CD4-positive, alpha-beta T cell (primary cell): ENCODE measurements at regions not wholly inside any gene's neighbourhood (a gene's known extent, or its start where the extent isn't known, plus 50 kb on each side); places are given as distances from the start of the nearest gene placed in this dataset.

ENCODE experiments used
- ATAC-seq: fragments of 200-7000 bp; cut with Tn5 transposase; one replicate; pipeline ENCODE4 v1.10.0; 2022; ENCODE audit warnings: mild to moderate bottlenecking; ENCODE audit not compliant: poor library complexity
- CTCF ChIA-PET: fragments of 350-600 bp; sonication (Branson Sonifier 250); formaldehyde crosslinking; loops from one replicate; lab custom pipeline; 2021; ENCODE audit warnings: antibody characterized with exemption, inconsistent platforms; lab: Charles Lee
- POLR2A ChIA-PET: fragments of 350-600 bp; sonication (Branson Sonifier 250); formaldehyde crosslinking; loops from one replicate; lab custom pipeline; 2021; ENCODE audit warnings: antibody characterized with exemption, inconsistent platforms; lab: Charles Lee
- DNase-seq, 14 experiments: peaks; one replicate each; pipeline ENCODE4 v3.0.0-alpha.2; 2013 to 2020; ENCODE audit warnings: mixed read lengths in 2 of 14
- H3K27ac ChIP-seq, 2 donors: one replicate each; pipeline versions ENCODE4 v1.5.1 to v1.7.0; 2013; ENCODE audit warnings: low read length in 2 of 2, low read depth in 1 of 2, mild to moderate bottlenecking in 1 of 2
- H3K27me3 ChIP-seq, 2 experiments: 1 replicate in 1 of 2; 2 replicates in 1 of 2; pipeline versions ENCODE4 v1.6.1 to v1.7.0; 2013; ENCODE audit warnings: low read length in 2 of 2, control low read depth in 1 of 2, mild to moderate bottlenecking in 1 of 2, moderate library complexity in 1 of 2; ENCODE audit not compliant: insufficient read depth in 2 of 2, control insufficient read depth in 1 of 2
- H3K36me3 ChIP-seq: one replicate; pipeline ENCODE4 v1.6.1; 2013; ENCODE audit warnings: low read length, control low read depth; ENCODE audit not compliant: insufficient read depth
- H3K4me1 ChIP-seq: one replicate; pipeline ENCODE4 v1.6.1; 2013; ENCODE audit warnings: low read length, control low read depth; ENCODE audit not compliant: insufficient read depth
- H3K4me3 ChIP-seq: one replicate; pipeline ENCODE4 v1.5.1; 2013; ENCODE audit warnings: mild to moderate bottlenecking, low read length, moderate library complexity
- H3K9me3 ChIP-seq, 2 experiments: 1 replicate in 1 of 2; 2 replicates in 1 of 2; pipeline versions ENCODE4 v1.6.1 to v1.7.0; 2013; ENCODE audit warnings: low read length in 2 of 2, mild to moderate bottlenecking in 2 of 2, control low read depth in 1 of 2, moderate library complexity in 1 of 2; ENCODE audit not compliant: control insufficient read depth in 1 of 2, insufficient read depth in 1 of 2
- H3K27ac Mint-ChIP-seq: one replicate; pipeline ENCODE4 v1.8.0; 2020; ENCODE audit warnings: mixed read lengths
- H3K27me3 Mint-ChIP-seq: one replicate; pipeline ENCODE4 v1.8.0; 2021; ENCODE audit warnings: mixed read lengths
- H3K36me3 Mint-ChIP-seq: one replicate; pipeline ENCODE4 v1.8.0; 2021; ENCODE audit warnings: low read depth, mixed read lengths
- H3K4me1 Mint-ChIP-seq: one replicate; pipeline ENCODE4 v1.8.0; 2021; ENCODE audit warnings: low read depth, mixed read lengths
- H3K4me3 Mint-ChIP-seq: one replicate; pipeline ENCODE4 v1.8.0; 2020; ENCODE audit warnings: mild to moderate bottlenecking, mixed read lengths
- H3K9me3 Mint-ChIP-seq: one replicate; pipeline ENCODE4 v1.8.0; 2020; ENCODE audit warnings: mixed read lengths
- CTCF ChIP-seq: fragments of 200-600 bp; IDR thresholded peaks from one replicate; pipeline ENCODE4 v1.8.0; 2022; ENCODE audit warnings: antibody characterized with exemption, mild to moderate bottlenecking
- intact Hi-C, 2 experiments: fragments of 100-400 bp; cut with DNase I in 1 of 2; cut with micrococcal nuclease in 1 of 2; formaldehyde crosslinking; loops; one replicate each; pipeline versions ENCODE4 v1.15.1 to v1.9.0; 2023 to 2025; cut with DNase I, micrococcal nuclease

- Mint-ChIP-seq H3K4me1 (no peaks in the 10 kb centered on the region), H3K27me3 (no peaks in the 10 kb centered on the region), H3K4me3 (no peak overlapping the region), H3K36me3 (no peaks in the 10 kb centered on the region), H3K27ac (no peak overlapping the region), H3K9me3 (no peaks in the 10 kb centered on the region)
- intact Hi-C loops, result no loop called here
- no peak overlapping the region for H3K4me3 ChIP-seq
- no peak for TF ChIP-seq CTCF
- H3K27me3 ChIP-seq, result no peaks in the 10 kb centered on the region
- H3K27ac ChIP-seq, result no peak overlapping the region
- H3K36me3 ChIP-seq, result no peaks in the 10 kb centered on the region
- H3K4me1 ChIP-seq, result no peaks in the 10 kb centered on the region
- ATAC-seq (no peak), DNase-seq (no peak)
- CTCF ChIA-PET, result interaction anchor here (0.6 kb wide), 1 partner anchor 325 kb away, joined by 4 read pairs; no protein-coding TSS in a partner anchor
- H3K9me3 ChIP-seq, result no peaks in the 10 kb centered on the region
- POLR2A ChIA-PET, result no interaction called here
Measured at GRCh38 chr6:113011801-113012200, 664.7 kb downstream of the RFPL4B start.

- Histone ChIP-seq H3K36me3 (no peaks in the 10 kb centered on the region), H3K9me3 (no peaks in the 10 kb centered on the region), H3K27me3 (no peaks in the 10 kb centered on the region), H3K4me1 (no peaks in the 10 kb centered on the region), H3K27ac (no peak overlapping the region), H3K4me3 (no peak overlapping the region)
- ChIA-PET CTCF (no interaction called here), POLR2A (no interaction called here)
- no peaks in the 10 kb centered on the region for H3K4me1 Mint-ChIP-seq
- no peak overlapping the region for H3K4me3 Mint-ChIP-seq
- H3K27ac Mint-ChIP-seq, result no peak overlapping the region
- ATAC-seq (no peak), DNase-seq (no peak)
- no peak for TF ChIP-seq CTCF
- no peaks in the 10 kb centered on the region for H3K36me3 Mint-ChIP-seq
- H3K27me3 Mint-ChIP-seq, result no peaks in the 10 kb centered on the region
- no peaks in the 10 kb centered on the region for H3K9me3 Mint-ChIP-seq
- intact Hi-C loops, result no loop called here
Measured at GRCh38 chr6:113015249-113015648, 668.1 kb downstream of the RFPL4B start.

- intact Hi-C loops, result no loop called here
- Histone ChIP-seq H3K9me3 (no peaks in the 10 kb centered on the region), H3K4me3 (no peak overlapping the region), H3K27ac (no peak overlapping the region), H3K36me3 (no peaks in the 10 kb centered on the region), H3K4me1 (no peaks in the 10 kb centered on the region), H3K27me3 (no peaks in the 10 kb centered on the region)
- DNase-seq (no peak), ATAC-seq (no peak)
- ChIA-PET POLR2A (no interaction called here), CTCF (no interaction called here)
- H3K9me3 Mint-ChIP-seq, result no peaks in the 10 kb centered on the region
- no peaks in the 10 kb centered on the region for H3K36me3 Mint-ChIP-seq
- TF ChIP-seq CTCF, result no peak
- H3K4me1 Mint-ChIP-seq, result no peaks in the 10 kb centered on the region
- no peaks in the 10 kb centered on the region for H3K27me3 Mint-ChIP-seq
- no peak overlapping the region for H3K4me3 Mint-ChIP-seq
- H3K27ac Mint-ChIP-seq, result no peak overlapping the region
Measured at GRCh38 chr6:113017353-113017752, 670.2 kb downstream of the RFPL4B start.
